ENCODE measurements at regions not wholly inside any gene's neighbourhood (a gene's known extent, or its start where the extent isn't known, plus 50 kb on each side); places are given as distances from the start of the nearest gene placed in this dataset.
"Not testable (repeated sequence)": the region's sequence is repeated elsewhere in the genome, so short reads cannot be mapped to it uniquely, and the experiment has no call there.

GRCh38 chr9:97160255-97160654 is 121.3 kb upstream of the CTSV start:
- no peak overlapping the region for H3K27ac ChIP-seq
- no peaks in the 10 kb centered on the region for H3K27me3 ChIP-seq

GRCh38 chr9:97158722-97159121 is 119.8 kb upstream of the CTSV start:
- H3K27ac ChIP-seq; intact Hi-C loops (cut with DNase I): not testable (repeated sequence)

More at GRCh38 chr9:97160255-97160654, 121.3 kb upstream of the CTSV start:
- TF ChIP-seq, protein P1, sequence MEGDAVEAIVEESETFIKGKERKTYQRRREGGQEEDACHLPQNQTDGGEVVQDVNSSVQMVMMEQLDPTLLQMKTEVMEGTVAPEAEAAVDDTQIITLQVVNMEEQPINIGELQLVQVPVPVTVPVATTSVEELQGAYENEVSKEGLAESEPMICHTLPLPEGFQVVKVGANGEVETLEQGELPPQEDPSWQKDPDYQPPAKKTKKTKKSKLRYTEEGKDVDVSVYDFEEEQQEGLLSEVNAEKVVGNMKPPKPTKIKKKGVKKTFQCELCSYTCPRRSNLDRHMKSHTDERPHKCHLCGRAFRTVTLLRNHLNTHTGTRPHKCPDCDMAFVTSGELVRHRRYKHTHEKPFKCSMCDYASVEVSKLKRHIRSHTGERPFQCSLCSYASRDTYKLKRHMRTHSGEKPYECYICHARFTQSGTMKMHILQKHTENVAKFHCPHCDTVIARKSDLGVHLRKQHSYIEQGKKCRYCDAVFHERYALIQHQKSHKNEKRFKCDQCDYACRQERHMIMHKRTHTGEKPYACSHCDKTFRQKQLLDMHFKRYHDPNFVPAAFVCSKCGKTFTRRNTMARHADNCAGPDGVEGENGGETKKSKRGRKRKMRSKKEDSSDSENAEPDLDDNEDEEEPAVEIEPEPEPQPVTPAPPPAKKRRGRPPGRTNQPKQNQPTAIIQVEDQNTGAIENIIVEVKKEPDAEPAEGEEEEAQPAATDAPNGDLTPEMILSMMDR (IDR thresholded peaks at IDR 0.05), result no peak
- Histone ChIP-seq H3K9me3 (no peaks in the 10 kb centered on the region), H3K36me3 (no peaks in the 10 kb centered on the region), H3K4me3 (no peak overlapping the region), H3K4me1 (no peaks in the 10 kb centered on the region)
- intact Hi-C loops (cut with DNase I), result no loop called here
- no peak for DNase-seq (ENCODE audit: low spot score in 2 of 2)

DNA sequence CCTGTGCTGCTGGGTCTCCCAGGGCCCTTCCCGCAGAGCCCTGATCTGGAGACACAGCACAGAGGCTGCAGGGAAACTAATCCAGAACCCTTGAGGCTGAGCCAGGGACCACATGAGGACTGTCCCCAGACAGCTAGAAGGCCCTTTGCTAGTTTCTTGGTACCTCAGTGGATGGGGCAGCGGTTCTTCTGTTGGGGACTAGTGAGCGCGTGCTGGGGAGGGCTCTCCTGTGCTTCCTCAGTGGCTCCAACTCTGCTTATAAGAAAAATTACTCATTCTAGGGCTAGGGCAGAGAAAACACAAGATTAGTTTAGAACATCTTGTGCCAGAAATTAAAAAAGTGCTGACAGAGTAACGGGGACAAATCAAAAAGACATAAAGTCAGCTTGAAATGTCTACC is 116.5 kb upstream of the CTSV start:
- H3K9me3 ChIP-seq; H3K4me1 ChIP-seq; DNase-seq (ENCODE audit: low spot score in 2 of 2); H3K27me3 ChIP-seq; intact Hi-C loops (cut with DNase I); H3K36me3 ChIP-seq; H3K27ac ChIP-seq; H3K4me3 ChIP-seq: not testable (repeated sequence)

More at GRCh38 chr9:97158722-97159121, 119.8 kb upstream of the CTSV start:
- not testable (repeated sequence) for H3K4me1 ChIP-seq; H3K4me3 ChIP-seq; H3K9me3 ChIP-seq; DNase-seq (ENCODE audit: low spot score in 2 of 2); H3K36me3 ChIP-seq; H3K27me3 ChIP-seq

- no peak overlapping the region for H3K27ac ChIP-seq
- no peaks in the 10 kb centered on the region for H3K36me3 ChIP-seq
- no peaks in the 10 kb centered on the region for H3K4me1 ChIP-seq
- intact Hi-C loops (cut with DNase I), result no loop called here
- DNase-seq (ENCODE audit: low spot score in 2 of 2), result no peak
- no peak overlapping the region for H3K4me3 ChIP-seq
- H3K9me3 ChIP-seq, result no peaks in the 10 kb centered on the region
- TF ChIP-seq, protein P1 (IDR thresholded peaks at IDR 0.05), result no peak
- no peaks in the 10 kb centered on the region for H3K27me3 ChIP-seq
These were observed 115.0 kb upstream of the CTSV start for GRCh38 chr9:97153967-97154366.

GRCh38 chr9:97153160-97153559 is 114.2 kb upstream of the CTSV start:
- H3K4me3 ChIP-seq; H3K36me3 ChIP-seq; H3K9me3 ChIP-seq; intact Hi-C loops (cut with DNase I); H3K27me3 ChIP-seq; H3K4me1 ChIP-seq; H3K27ac ChIP-seq; DNase-seq (ENCODE audit: low spot score in 2 of 2): not testable (repeated sequence)

- H3K4me1 ChIP-seq; H3K4me3 ChIP-seq; H3K36me3 ChIP-seq; H3K27me3 ChIP-seq; H3K9me3 ChIP-seq; H3K27ac ChIP-seq; DNase-seq (ENCODE audit: low spot score in 2 of 2); intact Hi-C loops (cut with DNase I): not testable (repeated sequence)
These were observed 111.5 kb upstream of the CTSV start for GRCh38 chr9:97150471-97150870.

DNA sequence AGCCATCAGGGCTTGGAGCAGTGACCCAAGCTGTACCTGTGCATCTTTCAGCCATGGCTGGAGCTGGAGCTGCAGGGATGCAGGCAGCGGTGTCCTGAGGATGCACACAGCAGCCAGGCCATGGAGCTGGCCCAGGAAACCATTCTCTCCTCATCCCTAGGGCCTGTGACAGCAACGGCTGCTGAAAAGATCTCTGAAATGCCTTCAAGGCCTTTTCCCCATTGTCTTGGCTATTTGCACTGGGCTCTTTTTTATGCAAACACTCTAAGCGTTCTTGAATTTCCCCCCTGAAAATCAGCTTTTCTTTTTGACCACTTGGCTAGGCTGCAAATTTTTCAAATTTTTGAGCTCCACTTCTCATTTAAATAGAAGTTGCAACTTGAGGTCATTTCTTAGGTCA is 109.5 kb upstream of the CTSV start:
- intact Hi-C loops (cut with DNase I); H3K27ac ChIP-seq; H3K9me3 ChIP-seq; H3K4me3 ChIP-seq; H3K36me3 ChIP-seq; DNase-seq (ENCODE audit: low spot score in 2 of 2); H3K4me1 ChIP-seq; H3K27me3 ChIP-seq: not testable (repeated sequence)

GRCh38 chr9:97145680-97146079 is 106.7 kb upstream of the CTSV start:
- intact Hi-C loops (cut with DNase I); H3K4me3 ChIP-seq; H3K27ac ChIP-seq; H3K27me3 ChIP-seq; DNase-seq (ENCODE audit: low spot score in 2 of 2); H3K9me3 ChIP-seq; H3K36me3 ChIP-seq; H3K4me1 ChIP-seq: not testable (repeated sequence)

DNA sequence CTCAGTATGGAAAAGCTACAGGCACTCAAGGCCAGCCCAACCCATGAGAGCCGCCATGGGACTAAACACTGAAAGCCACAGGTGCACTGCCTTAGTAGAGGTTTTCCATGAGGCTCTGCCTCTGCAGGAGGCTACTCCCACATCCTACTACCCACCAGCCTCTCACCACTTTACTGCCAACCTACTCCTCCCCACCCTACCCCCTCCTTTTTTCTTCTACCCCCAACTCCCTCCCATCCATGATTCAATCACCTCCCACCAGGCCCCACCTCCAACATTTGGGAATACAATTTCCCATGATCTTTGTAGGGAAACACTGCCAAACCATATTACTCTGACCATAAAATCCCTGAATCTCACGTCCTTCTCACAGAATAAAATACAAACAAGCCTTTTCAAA is 101.6 kb upstream of the CTSV start:
- no peaks in the 10 kb centered on the region for H3K4me1 ChIP-seq
- no peaks in the 10 kb centered on the region for H3K9me3 ChIP-seq
- H3K27me3 ChIP-seq, result no peaks in the 10 kb centered on the region
- TF ChIP-seq, protein P1 (IDR thresholded peaks at IDR 0.05), result no peak
- H3K4me3 ChIP-seq, result no peak overlapping the region
- H3K27ac ChIP-seq, result no peak overlapping the region
- intact Hi-C loops (cut with DNase I), result no loop called here
- DNase-seq (ENCODE audit: low spot score in 2 of 2), result no peak
- H3K36me3 ChIP-seq, result no peaks in the 10 kb centered on the region

Data from ascending aorta (tissue), 2 donors.